ENCODE measurements at regions not wholly inside any gene's neighbourhood (a gene's known extent, or its start where the extent isn't known, plus 50 kb on each side); places are given as distances from the start of the nearest gene placed in this dataset.

DNA sequence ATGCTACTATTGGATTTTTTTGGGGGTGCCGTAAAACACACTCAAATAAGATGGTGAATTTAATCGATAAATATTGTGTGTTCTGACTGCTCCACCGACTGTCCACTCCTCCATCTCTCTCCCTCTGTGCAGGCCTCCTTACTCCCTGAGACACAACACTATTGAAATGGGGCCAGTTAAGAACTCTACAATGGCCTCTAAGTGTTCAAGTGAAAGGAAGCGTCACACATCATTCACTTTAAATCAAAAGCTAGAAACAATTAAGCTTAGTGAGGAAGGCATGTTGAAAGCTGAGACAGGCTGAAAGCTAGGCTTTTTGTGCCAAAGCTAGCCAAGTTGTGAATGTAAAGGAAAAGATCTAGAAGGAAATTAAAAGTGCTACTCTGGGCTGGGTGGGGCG, 156.7 kb downstream of the CTTN start:
- no peaks in the 10 kb centered on the region for H3K79me2 ChIP-seq (ENCODE audit: insufficient read depth, low read length)
- no peak overlapping the region for H3K27ac ChIP-seq (ENCODE audit: low read depth, low read length)
- H3K9me3 ChIP-seq (ENCODE audit: low read depth, low read length), result no peaks in the 10 kb centered on the region
- H3K27me3 ChIP-seq (ENCODE audit: insufficient read depth, low read length), result no peaks in the 10 kb centered on the region
- H3K4me1 ChIP-seq (ENCODE audit: insufficient read depth, low read length), result no peaks in the 10 kb centered on the region
- DNase-seq (ENCODE audit: insufficient read length, low spot score, missing footprints), result no peak
- no peaks in the 10 kb centered on the region for H4K20me1 ChIP-seq (ENCODE audit: insufficient read depth, low read length)
- H3K36me3 ChIP-seq (ENCODE audit: insufficient read depth, low read length), result no peaks in the 10 kb centered on the region
- H2AFZ ChIP-seq (ENCODE audit: low read length), result no peak overlapping the region
- no peak for TF ChIP-seq CTCF (IDR thresholded peaks at IDR 0.05; ENCODE audit: extremely low read depth, low read depth, low read length)
- H3K4me2 ChIP-seq (ENCODE audit: insufficient read depth, low read length), result no peak overlapping the region
- H3K4me3 ChIP-seq (ENCODE audit: insufficient read depth, low read length), result no peak overlapping the region

- Histone ChIP-seq H3K4me1 (ENCODE audit: insufficient read depth, low read length) (no peaks in the 10 kb centered on the region), H3K27ac (ENCODE audit: low read depth, low read length) (no peak overlapping the region), H3K79me2 (ENCODE audit: insufficient read depth, low read length) (no peaks in the 10 kb centered on the region), H3K4me2 (ENCODE audit: insufficient read depth, low read length) (no peak overlapping the region), H3K4me3 (ENCODE audit: insufficient read depth, low read length) (no peak overlapping the region), H3K27me3 (ENCODE audit: insufficient read depth, low read length) (no peaks in the 10 kb centered on the region), H4K20me1 (ENCODE audit: insufficient read depth, low read length) (no peaks in the 10 kb centered on the region), H3K36me3 (ENCODE audit: insufficient read depth, low read length) (no peaks in the 10 kb centered on the region), H2AFZ (ENCODE audit: low read length) (no peak overlapping the region), H3K9me3 (ENCODE audit: low read depth, low read length) (no peaks in the 10 kb centered on the region)
- TF ChIP-seq CTCF (IDR thresholded peaks at IDR 0.05; ENCODE audit: extremely low read depth, low read depth, low read length), result no peak
- DNase-seq (ENCODE audit: insufficient read length, low spot score, missing footprints), result peak; percentile 50
These were observed 158.8 kb downstream of the CTTN start for GRCh38 chr11:70556884-70557741.

- Histone ChIP-seq H3K79me2 (ENCODE audit: insufficient read depth, low read length) (no peaks in the 10 kb centered on the region), H3K27ac (ENCODE audit: low read depth, low read length) (no peak overlapping the region), H3K9me3 (ENCODE audit: low read depth, low read length) (no peaks in the 10 kb centered on the region), H2AFZ (ENCODE audit: low read length) (no peak overlapping the region), H3K4me3 (ENCODE audit: insufficient read depth, low read length) (no peak overlapping the region), H3K27me3 (ENCODE audit: insufficient read depth, low read length) (no peaks in the 10 kb centered on the region), H3K4me2 (ENCODE audit: insufficient read depth, low read length) (no peak overlapping the region), H4K20me1 (ENCODE audit: insufficient read depth, low read length) (no peaks in the 10 kb centered on the region), H3K36me3 (ENCODE audit: insufficient read depth, low read length) (no peaks in the 10 kb centered on the region), H3K4me1 (ENCODE audit: insufficient read depth, low read length) (no peaks in the 10 kb centered on the region)
- TF ChIP-seq CTCF (IDR thresholded peaks at IDR 0.05; ENCODE audit: extremely low read depth, low read depth, low read length), result no peak
- peak; percentile 50 for DNase-seq (ENCODE audit: insufficient read length, low spot score, missing footprints)
These were observed 159.6 kb downstream of the CTTN start for GRCh38 chr11:70557742-70558485.

DNA sequence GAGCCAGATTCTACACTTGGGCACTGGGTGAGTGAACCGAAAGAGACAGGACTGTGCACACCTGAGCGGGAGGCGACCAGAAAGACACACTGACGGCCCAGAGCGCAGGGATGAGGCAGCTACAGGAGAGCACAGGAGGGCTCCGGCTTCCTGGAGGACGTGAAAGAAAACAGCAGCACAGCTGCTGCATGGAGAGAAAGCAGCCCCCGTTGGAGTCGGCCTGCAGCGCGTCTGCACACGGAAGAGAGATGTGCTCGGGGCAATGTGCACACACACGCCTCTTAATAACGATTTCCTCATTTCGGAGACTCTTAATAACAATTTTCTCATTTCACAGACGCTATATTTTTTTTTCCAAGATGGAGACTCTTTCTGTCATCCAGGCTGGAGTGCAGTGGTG, 160.4 kb downstream of the CTTN start:
- no peak for TF ChIP-seq CTCF (IDR thresholded peaks at IDR 0.05; ENCODE audit: extremely low read depth, low read depth, low read length)
- H2AFZ ChIP-seq (ENCODE audit: low read length), result no peak overlapping the region
- no peaks in the 10 kb centered on the region for H3K79me2 ChIP-seq (ENCODE audit: insufficient read depth, low read length)
- no peaks in the 10 kb centered on the region for H3K27me3 ChIP-seq (ENCODE audit: insufficient read depth, low read length)
- no peak overlapping the region for H3K27ac ChIP-seq (ENCODE audit: low read depth, low read length)
- no peaks in the 10 kb centered on the region for H3K4me1 ChIP-seq (ENCODE audit: insufficient read depth, low read length)
- no peak for DNase-seq (ENCODE audit: insufficient read length, low spot score, missing footprints)
- no peaks in the 10 kb centered on the region for H3K36me3 ChIP-seq (ENCODE audit: insufficient read depth, low read length)
- H3K4me2 ChIP-seq (ENCODE audit: insufficient read depth, low read length), result no peak overlapping the region
- no peaks in the 10 kb centered on the region for H4K20me1 ChIP-seq (ENCODE audit: insufficient read depth, low read length)
- no peak overlapping the region for H3K4me3 ChIP-seq (ENCODE audit: insufficient read depth, low read length)
- no peaks in the 10 kb centered on the region for H3K9me3 ChIP-seq (ENCODE audit: low read depth, low read length)

Data from osteoblast (primary cell).